Body of pancreas (tissue), 4 donors: ENCODE measurements at regions not wholly inside any gene's neighbourhood (a gene's known extent, or its start where the extent isn't known, plus 50 kb on each side); places are given as distances from the start of the nearest gene placed in this dataset.
A peak's percentile ranks its signal among the peaks of the same experiment; 100 is the strongest.

ENCODE experiments used
- ATAC-seq: fragments of 150-250 bp; one replicate; pipeline ENCODE4 v1.9.1; 2016
- DNase-seq, 4 donors: peaks; one replicate each; pipeline ENCODE4 v3.0.0-alpha.2; 2019
- H3K27ac ChIP-seq, 4 donors: fragments of 200-600 bp; sonication (generic); 1 replicate in 3 of 4; 2 replicates in 1 of 4; pipeline versions ENCODE4 v1.5.1 to v1.6.1; 2016 to 2019; ENCODE audit warnings: mild to moderate bottlenecking in 1 of 4, mixed read lengths in 1 of 4, moderate library complexity in 1 of 4
- H3K27me3 ChIP-seq, 2 donors: fragments of 200-600 bp; sonication (generic); one replicate each; pipeline ENCODE4 v1.6.0; 2016; ENCODE audit warnings: mild to moderate bottlenecking in 1 of 2
- H3K36me3 ChIP-seq, 2 donors: fragments of 200-600 bp; sonication (generic); replicated peaks in 1 of 2; 2 replicates each; pipeline ENCODE4 v1.5.1; 2016; ENCODE audit warnings: low read depth in 2 of 2; ENCODE audit not compliant: insufficient read depth in 1 of 2
- H3K4me1 ChIP-seq: fragments of 200-600 bp; sonication (generic); one replicate; pipeline ENCODE4 v1.6.0; 2016
- H3K4me3 ChIP-seq, 2 donors: fragments of 200-600 bp; sonication (generic); 1 replicate in 1 of 2; 2 replicates in 1 of 2; pipeline ENCODE4 v1.5.1; 2016 to 2019
- H3K9me3 ChIP-seq, 3 donors: fragments of 200-600 bp; sonication (generic); 1 replicate in 2 of 3; 2 replicates in 1 of 3; pipeline ENCODE4 v1.5.1; 2016
- POLR2A ChIP-seq, 3 donors: fragments of 450-650 bp; IDR thresholded peaks; one replicate each; pipeline ENCODE4 v1.6.1; 2016; ENCODE audit warnings: antibody characterized with exemption in 3 of 3, mild to moderate bottlenecking in 2 of 3
- WGBS, 2 donors: methylation state at CpG; one replicate each; pipeline ENCODE4 v1.1.5; 2017; 5-methylcytosine and 5-hydroxymethylcytosine counted together
- intact Hi-C: fragments of 100-400 bp; cut with DNase I; formaldehyde crosslinking; loops from one replicate; pipeline ENCODE4 v1.15.1; 2023
- TF ChIP-seq, protein P1 (sequence below), 7 experiments: fragments of 450-650 bp in 4 of 7; fragments of 200-600 bp in 3 of 7; sonication (generic) in 3 of 7; IDR thresholded peaks; one replicate each; pipeline ENCODE4 v1.5.1; 2016 to 2019; ENCODE audit warnings: antibody characterized with exemption in 7 of 7

DNA sequence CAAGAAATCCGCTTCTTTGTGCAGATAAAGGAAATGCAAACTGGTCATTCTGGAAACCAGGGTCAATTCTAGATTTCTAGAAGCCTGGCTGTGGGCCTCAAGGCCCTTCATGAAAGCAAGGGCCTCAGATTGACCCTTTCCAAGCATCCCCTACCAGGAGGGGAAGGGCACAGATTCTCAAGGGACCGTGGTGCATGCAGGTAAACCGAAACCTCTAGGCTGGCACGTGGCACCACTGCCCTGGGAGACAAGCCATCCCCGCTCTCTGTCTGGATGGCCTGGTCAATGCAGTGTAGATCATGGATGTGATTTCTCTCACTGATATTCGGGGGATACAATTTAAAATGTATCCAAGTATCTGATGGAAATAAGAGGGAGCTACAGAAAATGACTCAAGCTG, 69.4 kb downstream of the TOMM20 start:
- ATAC-seq, result no peak
- no peaks in the 10 kb centered on the region for H3K36me3 ChIP-seq
- TF ChIP-seq, protein P1, sequence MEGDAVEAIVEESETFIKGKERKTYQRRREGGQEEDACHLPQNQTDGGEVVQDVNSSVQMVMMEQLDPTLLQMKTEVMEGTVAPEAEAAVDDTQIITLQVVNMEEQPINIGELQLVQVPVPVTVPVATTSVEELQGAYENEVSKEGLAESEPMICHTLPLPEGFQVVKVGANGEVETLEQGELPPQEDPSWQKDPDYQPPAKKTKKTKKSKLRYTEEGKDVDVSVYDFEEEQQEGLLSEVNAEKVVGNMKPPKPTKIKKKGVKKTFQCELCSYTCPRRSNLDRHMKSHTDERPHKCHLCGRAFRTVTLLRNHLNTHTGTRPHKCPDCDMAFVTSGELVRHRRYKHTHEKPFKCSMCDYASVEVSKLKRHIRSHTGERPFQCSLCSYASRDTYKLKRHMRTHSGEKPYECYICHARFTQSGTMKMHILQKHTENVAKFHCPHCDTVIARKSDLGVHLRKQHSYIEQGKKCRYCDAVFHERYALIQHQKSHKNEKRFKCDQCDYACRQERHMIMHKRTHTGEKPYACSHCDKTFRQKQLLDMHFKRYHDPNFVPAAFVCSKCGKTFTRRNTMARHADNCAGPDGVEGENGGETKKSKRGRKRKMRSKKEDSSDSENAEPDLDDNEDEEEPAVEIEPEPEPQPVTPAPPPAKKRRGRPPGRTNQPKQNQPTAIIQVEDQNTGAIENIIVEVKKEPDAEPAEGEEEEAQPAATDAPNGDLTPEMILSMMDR (IDR thresholded peaks at IDR 0.05), result no peak
- TF ChIP-seq POLR2A (IDR thresholded peaks at IDR 0.05), result no peak
- H3K4me1 ChIP-seq, result peaks cover 41% of the 10 kb centered on the region
- 75 to 76% methylated on average over 6 of the region's 6 CpGs for WGBS, 2 donors
- no peaks in the 10 kb centered on the region for H3K27me3 ChIP-seq
- DNase-seq, result no peak
- H3K27ac ChIP-seq, result peak overlapping the region; percentile 57 to 85 (median 73)
- no peak overlapping the region for H3K4me3 ChIP-seq
- intact Hi-C loops, result loop anchor here (10.0 kb wide), 1 partner anchor 54 kb away; no protein-coding TSS in a partner anchor
- H3K9me3 ChIP-seq, result no peaks in the 10 kb centered on the region

DNA sequence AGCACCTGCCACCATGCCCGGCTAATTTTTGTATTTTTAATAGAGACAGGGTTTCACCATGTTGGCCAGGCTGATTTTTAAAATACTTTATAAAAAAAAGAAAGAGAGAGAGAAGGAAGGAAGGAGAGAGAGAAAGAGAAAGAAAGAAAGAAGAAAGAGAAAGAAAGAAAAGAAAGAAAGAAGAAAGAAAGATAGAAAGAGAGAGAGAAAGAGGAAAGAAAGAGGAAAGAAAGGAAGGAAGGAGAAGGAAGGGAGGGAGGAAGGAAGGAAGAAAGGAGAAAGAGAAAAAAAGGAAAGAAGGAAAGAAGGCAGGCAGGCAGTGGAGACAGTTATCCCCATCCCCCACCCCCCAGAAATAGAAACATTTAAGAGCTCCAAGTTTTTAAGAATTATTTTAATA, 69.9 kb downstream of the TOMM20 start:
- intact Hi-C loops, result loop anchor here (10.0 kb wide), 1 partner anchor 54 kb away; no protein-coding TSS in a partner anchor
- 21 to 41% methylated on average over 1 of the region's 1 CpG for WGBS, 2 donors

DNA sequence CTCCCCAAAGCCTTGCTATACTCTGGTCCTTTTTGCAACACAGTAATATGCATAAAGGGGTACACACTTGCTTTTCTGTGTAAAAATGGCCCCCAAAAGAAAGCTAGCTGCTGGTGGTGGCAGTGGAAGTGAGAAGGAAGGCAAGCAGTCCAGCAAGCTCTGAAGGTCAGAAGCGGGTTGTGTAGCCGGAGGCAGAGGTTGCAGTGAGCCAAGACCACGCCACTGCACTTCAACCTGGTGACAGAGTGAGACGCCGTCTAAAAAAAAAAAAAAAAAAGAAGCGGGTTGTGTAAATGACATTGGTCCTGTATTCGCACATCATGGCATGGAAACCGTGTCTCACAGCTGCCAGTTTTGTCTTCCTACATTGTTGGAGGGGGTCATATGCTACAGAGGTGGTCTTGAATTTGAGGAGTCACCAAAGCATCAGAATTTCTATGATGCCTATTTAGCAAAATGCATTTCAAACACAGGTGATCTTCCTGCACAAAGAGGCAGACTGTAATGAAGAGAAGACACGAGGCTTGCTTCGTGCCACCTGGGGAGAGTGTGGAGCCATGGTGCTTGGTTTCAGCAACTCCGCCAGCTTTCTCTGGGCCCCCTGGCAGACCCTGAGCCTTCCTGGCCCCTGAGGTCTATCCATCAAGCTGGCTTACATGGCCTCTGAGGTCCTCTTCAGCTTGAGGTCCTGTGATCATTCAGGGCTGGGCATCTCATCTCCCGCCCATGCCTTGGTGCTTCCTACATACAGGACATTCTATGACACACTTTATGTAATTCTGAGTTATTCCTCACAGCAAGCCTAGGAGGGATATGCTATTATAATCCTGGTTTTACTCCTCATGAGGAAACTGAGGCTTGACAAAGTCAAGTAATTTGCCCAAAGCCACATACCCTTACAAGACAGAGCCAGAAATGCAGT, 71.0 kb downstream of the TOMM20 start:
- no peaks in the 10 kb centered on the region for H3K27me3 ChIP-seq
- intact Hi-C loops, result loop anchor here (10.0 kb wide), 1 partner anchor 53 kb away; no protein-coding TSS in a partner anchor
- ATAC-seq (no peak), DNase-seq (no peak)
- H3K36me3 ChIP-seq, result no peaks in the 10 kb centered on the region
- no peak overlapping the region for H3K27ac ChIP-seq
- peaks cover 31% of the 10 kb centered on the region for H3K4me1 ChIP-seq
- 74 to 76% methylated on average over 12 of the region's 12 CpGs for WGBS, 2 donors
- TF ChIP-seq POLR2A (IDR thresholded peaks at IDR 0.05), result no peak
- TF ChIP-seq, protein P1 (IDR thresholded peaks at IDR 0.05), result no peak
- H3K4me3 ChIP-seq, result no peak overlapping the region
- no peaks in the 10 kb centered on the region for H3K9me3 ChIP-seq

More for the DNA sequence above, 69.9 kb downstream of the TOMM20 start:
- Histone ChIP-seq H3K9me3 (no peaks in the 10 kb centered on the region), H3K27ac (peak overlapping the region in 2 of 4 donors; percentile 71 to 85), H3K27me3 (no peaks in the 10 kb centered on the region), H3K4me1 (peaks cover 41% of the 10 kb centered on the region), H3K36me3 (no peaks in the 10 kb centered on the region), H3K4me3 (no peak overlapping the region)
- DNase-seq, result no peak
- TF ChIP-seq, protein P1 (IDR thresholded peaks at IDR 0.05), result no peak
- no peak for TF ChIP-seq POLR2A (IDR thresholded peaks at IDR 0.05)
- ATAC-seq, result no peak

DNA sequence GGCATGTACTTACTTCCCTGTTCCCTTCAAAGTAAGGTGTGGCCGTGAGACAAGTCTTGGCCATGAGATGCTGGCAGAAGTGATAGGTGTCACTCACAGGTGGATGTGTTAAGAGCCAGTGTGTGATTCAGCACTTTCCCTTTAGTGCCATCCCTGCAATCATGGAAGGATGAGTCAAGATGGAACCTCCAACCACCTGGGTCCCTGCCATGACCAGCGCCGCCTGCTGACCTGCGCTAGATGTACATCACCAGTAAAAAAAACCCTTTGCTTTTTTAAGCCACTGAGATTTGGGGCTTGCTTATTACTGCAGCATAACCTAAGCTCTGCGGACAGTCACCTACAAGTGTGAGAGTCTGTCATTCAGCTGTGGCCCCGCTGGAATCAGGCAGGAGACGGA, 71.7 kb downstream of the TOMM20 start:
- H3K27ac ChIP-seq, result no peak overlapping the region
- H3K4me3 ChIP-seq, result no peak overlapping the region
- intact Hi-C loops, result loop anchor here (10.0 kb wide), 1 partner anchor 52 kb away; no protein-coding TSS in a partner anchor
- H3K27me3 ChIP-seq, result no peaks in the 10 kb centered on the region
- H3K4me1 ChIP-seq, result peaks cover 24% of the 10 kb centered on the region
- no peaks in the 10 kb centered on the region for H3K9me3 ChIP-seq
- H3K36me3 ChIP-seq, result no peaks in the 10 kb centered on the region
- WGBS, 2 donors, result 92 to 97% methylated on average over 7 of the region's 7 CpGs
- no peak for DNase-seq
- ATAC-seq, result no peak
- no peak for TF ChIP-seq POLR2A (IDR thresholded peaks at IDR 0.05)
- TF ChIP-seq, protein P1 (IDR thresholded peaks at IDR 0.05), result no peak
